Astrocyte (in vitro differentiated cells and primary cell): ENCODE measurements at regions not wholly inside any gene's neighbourhood (a gene's known extent, or its start where the extent isn't known, plus 50 kb on each side); places are given as distances from the start of the nearest gene placed in this dataset.

ENCODE experiments used
- EZH2 ChIP-seq: IDR thresholded peaks from 2 replicates; pipeline ENCODE4 v1.6.1; 2012; ENCODE audit warnings: mild to moderate bottlenecking, low read length, inconsistent platforms; ENCODE audit not compliant: insufficient read depth
- TF ChIP-seq, protein P1 (sequence below): IDR thresholded peaks from 2 replicates; pipeline ENCODE4 v1.5.1; 2011; ENCODE audit warnings: low read depth, mild to moderate bottlenecking, inconsistent platforms, low read length, moderate library complexity; ENCODE audit not compliant: insufficient read depth

DNA sequence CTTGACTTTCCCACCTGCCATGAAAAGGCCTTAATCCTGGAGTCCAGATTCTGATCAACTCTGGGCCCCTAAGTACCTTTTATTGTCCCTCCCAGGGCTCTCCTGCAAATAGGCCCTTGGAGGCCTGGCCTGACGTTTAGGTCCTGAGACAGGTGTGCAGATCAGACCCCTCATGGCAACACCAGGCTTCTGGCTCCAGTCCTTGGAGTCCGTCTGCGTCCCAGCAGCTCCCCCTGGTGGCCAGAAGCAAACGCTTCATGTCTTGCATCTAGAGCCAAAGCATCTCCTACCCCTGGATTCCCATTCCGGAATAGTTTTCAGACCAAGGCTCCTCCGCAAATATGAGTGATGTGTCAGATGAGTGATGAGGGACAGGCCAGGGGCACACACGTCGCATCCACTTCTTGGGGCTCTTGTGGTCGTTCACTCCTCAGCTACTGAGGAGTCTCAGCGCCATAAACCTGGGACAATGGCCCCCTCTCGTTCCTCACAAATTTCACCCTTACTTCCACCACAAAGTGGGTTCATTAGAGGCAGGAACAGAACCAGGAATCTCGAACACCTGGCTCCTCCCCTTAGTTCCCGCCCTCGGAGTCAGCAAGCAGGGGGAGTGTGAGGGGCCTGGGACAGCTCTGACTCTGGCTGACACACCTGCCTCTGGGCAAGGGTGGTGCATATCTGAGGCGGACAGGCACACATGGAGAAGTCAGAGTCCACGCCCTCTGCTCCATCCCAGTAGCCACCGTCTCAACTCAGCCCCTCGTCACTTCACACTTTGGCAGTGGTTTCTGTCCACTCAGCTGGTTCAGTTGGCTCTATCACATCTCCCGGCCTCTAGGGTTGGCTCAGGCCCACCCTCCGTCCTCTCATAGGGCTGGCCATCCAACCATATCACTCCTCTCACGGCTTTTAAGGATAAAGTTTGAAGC, 77.9 kb upstream of the PWP1 start:
- TF ChIP-seq, protein P1, sequence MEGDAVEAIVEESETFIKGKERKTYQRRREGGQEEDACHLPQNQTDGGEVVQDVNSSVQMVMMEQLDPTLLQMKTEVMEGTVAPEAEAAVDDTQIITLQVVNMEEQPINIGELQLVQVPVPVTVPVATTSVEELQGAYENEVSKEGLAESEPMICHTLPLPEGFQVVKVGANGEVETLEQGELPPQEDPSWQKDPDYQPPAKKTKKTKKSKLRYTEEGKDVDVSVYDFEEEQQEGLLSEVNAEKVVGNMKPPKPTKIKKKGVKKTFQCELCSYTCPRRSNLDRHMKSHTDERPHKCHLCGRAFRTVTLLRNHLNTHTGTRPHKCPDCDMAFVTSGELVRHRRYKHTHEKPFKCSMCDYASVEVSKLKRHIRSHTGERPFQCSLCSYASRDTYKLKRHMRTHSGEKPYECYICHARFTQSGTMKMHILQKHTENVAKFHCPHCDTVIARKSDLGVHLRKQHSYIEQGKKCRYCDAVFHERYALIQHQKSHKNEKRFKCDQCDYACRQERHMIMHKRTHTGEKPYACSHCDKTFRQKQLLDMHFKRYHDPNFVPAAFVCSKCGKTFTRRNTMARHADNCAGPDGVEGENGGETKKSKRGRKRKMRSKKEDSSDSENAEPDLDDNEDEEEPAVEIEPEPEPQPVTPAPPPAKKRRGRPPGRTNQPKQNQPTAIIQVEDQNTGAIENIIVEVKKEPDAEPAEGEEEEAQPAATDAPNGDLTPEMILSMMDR = peak; percentile 86
- TF ChIP-seq EZH2 = no peak
